ENCODE measurements at regions not wholly inside any gene's neighbourhood (a gene's known extent, or its start where the extent isn't known, plus 50 kb on each side); places are given as distances from the start of the nearest gene placed in this dataset.

GRCh38 chr9:92187390-92187789 lies 72.2 kb upstream of the SPTLC1 start:
- Histone ChIP-seq H4K91ac (replicated peaks; ENCODE audit: insufficient read length, low read length) (no peak overlapping the region), H2BK5ac (ENCODE audit: low read depth, low read length) (no peak overlapping the region), H3K9me3 (ENCODE audit: insufficient read depth in 2 of 2, low read depth in 1 of 2, low read length in 1 of 2) (no peaks in the 10 kb centered on the region), H4K20me1 (replicated peaks in 1 of 2; ENCODE audit: control insufficient read depth in 1 of 2, insufficient read depth in 2 of 2, low read length in 2 of 2) (no peaks in the 10 kb centered on the region), H4K8ac (ENCODE audit: extremely low read depth, insufficient read depth, low read length) (no peak overlapping the region), H2AFZ (ENCODE audit: low read length) (no peak overlapping the region), H3K36me3 (ENCODE audit: control insufficient read depth in 2 of 4, insufficient read depth in 4 of 4, low read length in 3 of 4) (no peaks in the 10 kb centered on the region), H3K4me2 (ENCODE audit: insufficient read depth in 1 of 2, low read depth in 2 of 2, low read length in 2 of 2) (no peak overlapping the region), H3K27ac (ENCODE audit: low read depth, low read length) (no peak overlapping the region), H2BK15ac (ENCODE audit: low read length) (no peak overlapping the region), H3K56ac (replicated peaks; ENCODE audit: insufficient read length, low read depth, low read length) (no peak overlapping the region), H3K14ac (ENCODE audit: insufficient read length) (no peak overlapping the region), H3K79me1 (ENCODE audit: low read depth, low read length) (no peaks in the 10 kb centered on the region), H2BK120ac (replicated peaks; ENCODE audit: low read depth, low read length) (no peak overlapping the region), H3K9ac (replicated peaks in 1 of 4; ENCODE audit: extremely low read depth in 1 of 4, low read depth in 3 of 4, low read length in 3 of 4) (no peak overlapping the region), H3K79me2 (ENCODE audit: control insufficient read depth in 1 of 2, insufficient read depth in 2 of 2, low read length in 2 of 2) (no peaks in the 10 kb centered on the region), H3K4me1 (replicated peaks in 1 of 4; ENCODE audit: control insufficient read depth in 3 of 4, insufficient read depth in 4 of 4, low read length in 3 of 4) (peaks cover 0 to 4% (median 0%) of the 10 kb centered on the region in 4 experiments; a peak in 1 of 7 replicates), H3K23me2 (ENCODE audit: low read depth, low read length) (peaks cover 7% of the 10 kb centered on the region; the same call in 1 of the 2 replicates), H3K4me3 (ENCODE audit: extremely low read depth in 1 of 4, insufficient read depth in 2 of 4, low read depth in 3 of 4, low read length in 4 of 4) (no peak overlapping the region), H2BK20ac (ENCODE audit: low read length) (no peak overlapping the region), H3K27me3 (replicated peaks in 1 of 4; ENCODE audit: control insufficient read depth in 3 of 4, extremely low read depth in 1 of 4, insufficient read depth in 3 of 4, low read length in 3 of 4) (no peaks in the 10 kb centered on the region), H3K18ac (ENCODE audit: extremely low read depth, low read length) (no peak overlapping the region), H3K4ac (replicated peaks; ENCODE audit: insufficient read length, low read depth, low read length) (no peak overlapping the region), H3K23ac (ENCODE audit: insufficient read length) (no peak overlapping the region), H2BK12ac (ENCODE audit: low read depth, low read length) (no peak overlapping the region), H4K5ac (ENCODE audit: insufficient read length, low read depth, low read length) (no peak overlapping the region), H2AK5ac (ENCODE audit: low read depth, low read length) (no peak overlapping the region)
- FAIRE-seq (no peak), DNase-seq (ENCODE audit: low read depth in 1 of 2, low spot score in 2 of 2) (no peak)
- ChIA-PET CTCF (ENCODE audit: partially characterized antibody) (interaction anchor here (0.6 to 3.2 kb wide), 8 partner anchors 11 to 55 kb away, joined by 3 to 30 read pairs (median 4); no protein-coding TSS in a partner anchor), POLR2A (ENCODE audit: partially characterized antibody) (no interaction called here)
- 79% methylated on average over 3 of the region's 3 CpGs; no CpG with 5 or more reads in 1 of the 2 experiments for WGBS, 2 experiments (ENCODE audit: extremely low coverage in 1 of 2, insufficient coverage in 1 of 2, insufficient read length in 1 of 2, insufficient replicate concordance in 2 of 2, low coverage in 1 of 2, low lambda C conversion rate in 2 of 2, missing lambda C conversion rate in 1 of 2)
- TF ChIP-seq TEAD4 (IDR thresholded peaks at IDR 0.05; ENCODE audit: low read depth, low read length) (no peak), ZNF274 (IDR thresholded peaks at IDR 0.05; ENCODE audit: borderline replicate concordance, extremely low read depth, low read length) (no peak), SIRT6 (IDR thresholded peaks at IDR 0.05; ENCODE audit: low read length) (no peak), BACH1 (IDR thresholded peaks at IDR 0.05; ENCODE audit: low read length) (no peak), SP4 (IDR thresholded peaks at IDR 0.05; ENCODE audit: low read length) (no peak), USF2 (IDR thresholded peaks at IDR 0.05; ENCODE audit: low read length) (no peak), EP300 (IDR thresholded peaks at IDR 0.05; ENCODE audit: borderline replicate concordance in 1 of 2, low read depth in 2 of 2, low read length in 2 of 2) (no peak), ATF2 (IDR thresholded peaks at IDR 0.05; ENCODE audit: low read length) (no peak), ASH2L (IDR thresholded peaks at IDR 0.05; ENCODE audit: low read length) (no peak), MAX (IDR thresholded peaks at IDR 0.05) (no peak), HDAC6 (IDR thresholded peaks at IDR 0.05; ENCODE audit: low read depth, low read length) (no peak), TAF7 (optimal IDR thresholded peaks at IDR 0.05; ENCODE audit: borderline replicate concordance, low read depth, low read length) (no peak)

Data from H1 (cell line).